ENCODE measurements at regions not wholly inside any gene's neighbourhood (a gene's known extent, or its start where the extent isn't known, plus 50 kb on each side); places are given as distances from the start of the nearest gene placed in this dataset.

- no peak for DNase-seq
These were observed 102.8 kb downstream of the MAF start for GRCh38 chr16:79497606-79498350.

DNA sequence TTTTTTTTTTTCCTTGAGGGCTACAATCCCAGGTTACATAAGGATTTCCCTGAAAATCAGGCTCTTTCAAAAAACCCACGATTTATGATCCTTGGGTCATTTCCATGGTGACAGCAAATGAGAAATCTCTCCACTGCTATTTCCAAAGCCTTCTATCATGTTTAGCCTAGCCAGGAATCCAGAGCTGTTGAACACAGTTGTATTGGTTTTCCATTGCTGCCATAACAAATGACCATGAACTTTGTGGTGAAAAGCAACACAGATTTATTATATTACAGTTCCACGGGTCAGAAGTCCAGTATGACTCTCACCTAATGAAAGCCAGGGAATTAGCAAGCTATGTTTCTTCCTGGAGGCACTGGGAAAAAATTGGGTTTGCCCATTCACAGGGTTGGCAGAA, 106.6 kb downstream of the MAF start:
- no peak for DNase-seq

DNA sequence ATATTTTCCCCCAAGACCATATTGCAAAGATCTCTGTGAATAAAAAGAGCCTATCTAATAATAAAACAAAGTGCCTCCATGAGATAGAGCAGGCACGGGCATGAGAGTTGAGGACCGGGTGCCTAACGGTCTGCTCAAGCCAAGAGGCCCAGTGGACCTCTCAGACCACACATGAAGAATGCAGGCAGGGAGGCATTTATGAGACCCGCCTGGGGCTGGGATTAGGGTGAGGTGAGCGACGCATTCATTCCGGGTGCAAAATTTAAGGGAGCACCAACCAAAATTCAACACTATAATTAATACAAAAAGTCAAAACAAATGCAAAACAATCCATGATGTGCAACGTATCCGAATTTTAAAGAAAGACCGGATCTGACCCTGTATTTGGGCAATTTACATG, 108.5 kb downstream of the MAF start:
- DNase-seq = no peak

GRCh38 chr16:79485020-79485419, 115.5 kb downstream of the MAF start:
- no peak for DNase-seq

- DNase-seq = no peak
These were observed 116.3 kb downstream of the MAF start for GRCh38 chr16:79484237-79484636.

- DNase-seq = no peak
These were observed 117.2 kb downstream of the MAF start for GRCh38 chr16:79483336-79483735.

DNA sequence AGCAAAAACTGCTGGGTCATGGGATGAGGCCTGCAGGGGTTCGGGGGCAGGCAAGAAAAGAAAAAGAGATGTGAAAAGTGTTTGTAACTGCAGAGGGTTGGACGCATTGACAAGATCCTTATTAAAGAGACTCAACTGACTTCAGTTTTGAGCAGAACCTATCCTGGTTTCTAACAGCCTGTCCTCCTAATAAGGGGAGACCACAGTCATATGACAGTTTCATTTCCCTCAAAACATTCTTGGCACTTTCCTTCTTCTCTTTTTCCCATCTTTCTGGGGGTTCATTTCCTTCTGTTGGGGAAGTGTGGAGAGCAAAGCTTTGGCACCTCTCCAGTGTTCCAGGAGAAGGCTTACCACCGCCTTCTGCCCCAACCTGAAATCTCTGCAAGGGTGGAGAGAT, 118.5 kb downstream of the MAF start:
- peak; percentile 26 for DNase-seq

GRCh38 chr16:79480929-79481328, 119.6 kb downstream of the MAF start:
- DNase-seq = peak; percentile 15

DNA sequence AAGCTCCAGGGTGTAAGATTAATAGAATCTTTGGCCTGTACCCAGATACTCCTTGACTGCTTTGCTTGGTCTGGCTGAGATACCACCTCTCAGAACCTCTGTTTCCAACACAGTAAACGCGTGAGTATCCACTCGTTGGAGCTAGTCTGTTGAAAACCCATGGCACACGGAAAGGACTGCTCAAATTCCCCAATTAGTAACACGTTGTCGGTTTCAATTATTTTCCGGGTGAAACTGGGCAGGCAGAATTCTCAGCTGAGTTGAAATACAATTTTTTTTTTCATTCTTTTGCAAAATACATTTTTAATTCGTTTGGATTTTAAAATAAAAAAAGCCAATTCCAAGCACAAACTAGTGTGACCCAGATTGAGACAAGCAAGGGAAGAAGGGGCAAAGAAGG, 120.5 kb downstream of the MAF start:
- DNase-seq = no peak

- DNase-seq = no peak
These were observed 124.0 kb downstream of the MAF start for GRCh38 chr16:79476580-79476979.

DNA sequence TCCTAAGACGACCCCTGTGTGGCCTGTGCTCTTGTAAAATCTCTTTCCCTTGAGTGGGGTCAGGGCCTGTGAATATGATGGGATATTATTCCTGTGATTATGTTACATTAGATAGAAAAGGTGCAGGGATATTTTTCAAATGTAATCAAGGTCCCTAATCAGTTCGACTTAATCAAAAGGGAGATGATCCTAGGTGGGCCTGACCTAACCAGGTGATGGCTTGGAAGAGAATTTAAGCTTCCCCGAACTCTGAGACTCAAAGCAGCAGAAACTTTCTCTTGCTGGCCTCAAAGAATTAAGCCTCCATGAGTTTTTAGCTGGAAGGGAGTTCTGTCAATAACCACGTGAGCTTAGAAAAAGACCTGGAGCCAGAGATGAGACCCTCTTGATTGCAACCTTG, 124.7 kb downstream of the MAF start:
- DNase-seq = no peak

DNA sequence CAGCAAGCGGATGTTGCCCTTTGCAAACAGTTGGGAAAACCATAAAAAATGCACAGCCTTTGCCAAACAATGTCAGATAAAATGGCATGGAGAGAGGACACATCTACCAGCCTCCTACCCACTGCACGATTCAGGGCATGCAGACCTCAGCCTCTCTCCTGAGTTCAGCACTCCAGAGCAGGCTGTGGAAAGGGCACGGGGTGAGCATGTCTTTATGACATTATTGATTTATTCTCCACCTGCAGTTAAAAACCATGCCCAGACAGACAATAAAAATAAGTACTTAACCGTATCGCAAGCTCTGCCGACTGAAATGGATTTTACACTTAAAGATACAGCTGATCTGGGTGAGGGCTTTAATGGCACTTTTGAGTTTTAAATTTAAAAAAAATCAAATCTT, 127.1 kb downstream of the MAF start:
- DNase-seq = no peak

GRCh38 chr16:79472426-79472825, 128.1 kb downstream of the MAF start:
- no peak for DNase-seq

DNA sequence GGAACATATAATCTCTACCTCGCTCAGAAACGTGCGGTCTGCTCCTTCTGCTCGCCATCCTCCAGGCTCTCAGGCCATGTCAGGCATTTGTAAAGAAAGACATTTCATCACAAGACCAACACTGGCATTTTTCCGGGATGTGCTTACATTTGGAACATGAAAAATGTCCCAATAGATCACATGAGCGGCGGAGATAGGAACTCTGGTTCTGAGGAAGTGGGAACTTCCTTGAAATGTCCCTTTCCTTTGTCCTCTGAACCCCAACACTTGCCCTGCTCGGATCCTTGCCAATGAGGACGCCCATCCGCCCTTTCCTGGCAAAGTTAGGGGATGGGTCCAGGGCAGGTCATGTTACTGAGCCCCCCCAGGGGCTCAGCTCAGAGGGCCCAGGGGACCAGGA, 130.5 kb downstream of the MAF start:
- peak; percentile 22 for DNase-seq

DNA sequence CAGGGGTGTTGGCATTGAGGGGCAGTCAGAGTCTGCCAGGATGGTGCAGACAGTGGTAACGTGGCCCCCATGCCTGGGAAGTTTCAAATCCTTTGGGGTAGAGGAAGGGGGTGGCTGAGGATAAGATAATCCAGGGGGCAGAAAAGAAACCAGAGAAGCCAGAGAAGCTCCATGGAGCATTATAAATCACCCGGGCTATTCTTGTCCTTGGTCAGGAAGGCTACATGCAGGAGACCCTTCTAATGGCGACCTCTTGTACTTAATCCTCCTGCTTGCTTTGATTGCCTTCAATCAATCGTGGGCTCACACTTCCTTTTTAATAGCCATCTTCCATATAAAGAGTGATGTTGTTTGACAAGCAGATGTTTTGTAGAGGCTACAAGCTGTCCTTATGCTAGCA, 131.9 kb downstream of the MAF start:
- DNase-seq = no peak

GRCh38 chr16:79468121-79468552, 132.4 kb downstream of the MAF start:
- no peak for DNase-seq

- no peak for DNase-seq
These were observed 134.4 kb downstream of the MAF start for GRCh38 chr16:79466111-79466510.

GRCh38 chr16:79463841-79464240, 136.7 kb downstream of the MAF start:
- DNase-seq = no peak

GRCh38 chr16:79456036-79456435, 144.5 kb downstream of the MAF start:
- no peak for DNase-seq

DNA sequence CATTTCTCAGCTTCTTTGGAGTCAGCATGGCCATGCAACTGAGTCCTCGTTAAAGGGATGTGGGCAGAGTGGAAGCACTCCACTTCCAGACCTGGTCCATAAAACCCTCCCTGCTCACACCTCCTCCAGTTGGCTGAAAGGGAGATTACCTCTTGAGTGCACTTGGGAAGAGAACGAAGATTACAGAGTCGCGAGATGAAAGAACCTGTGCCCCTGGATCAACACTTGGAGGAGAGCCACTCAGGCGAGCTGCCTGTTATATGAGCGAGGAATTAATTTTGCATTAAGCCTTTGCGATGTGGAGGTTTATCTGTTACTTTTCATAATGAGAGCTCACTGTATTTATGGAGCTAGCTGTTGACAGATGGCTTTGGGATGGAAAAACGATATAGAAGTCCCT, 147.9 kb downstream of the MAF start:
- no peak for DNase-seq

- DNase-seq = no peak
These were observed 149.2 kb downstream of the MAF start for GRCh38 chr16:79451196-79451816.

GRCh38 chr16:79449900-79450299, 150.6 kb downstream of the MAF start:
- no peak for DNase-seq

GRCh38 chr16:79449067-79449769, 151.3 kb downstream of the MAF start:
- no peak for DNase-seq

DNA sequence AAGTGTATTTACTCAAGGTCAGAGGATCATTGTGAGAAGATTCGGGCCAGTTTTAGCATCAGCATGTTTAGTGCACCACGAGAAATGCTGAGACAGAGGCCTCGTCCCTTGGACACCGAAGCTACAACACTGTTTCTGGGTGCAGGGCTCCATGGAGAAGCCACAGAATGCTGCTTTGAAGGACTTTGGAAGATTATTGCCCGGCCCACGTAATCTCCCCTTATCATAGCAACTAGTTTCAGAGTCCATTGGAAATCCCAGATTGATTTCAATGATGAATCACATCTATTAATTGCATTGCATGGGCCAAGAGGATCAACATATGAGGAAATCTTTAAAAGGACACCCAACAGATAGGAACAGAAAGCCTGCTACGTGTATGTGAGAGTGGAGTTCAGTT, 156.0 kb downstream of the MAF start:
- DNase-seq = no peak
